MCF 10A (cell line): ENCODE measurements at regions not wholly inside any gene's neighbourhood (a gene's known extent, or its start where the extent isn't known, plus 50 kb on each side); places are given as distances from the start of the nearest gene placed in this dataset.
"Not testable (repeated sequence)": the region's sequence is repeated elsewhere in the genome, so short reads cannot be mapped to it uniquely, and the experiment has no call there.

Experiments
- BruUV-seq: library from RNA; stranded (reverse); fragments of 400-500 nt; replicated peaks from 2 replicates; lab custom pipeline; 2021; lab: Mats Ljungman, UMichigan
- CTCF ChIA-PET: fragments of 300-600 bp; sonication (Branson Sonifier 250); formaldehyde crosslinking; extraction: SDS; loops from one replicate; lab custom pipeline; 2021; ENCODE audit warnings: antibody characterized with exemption, inconsistent platforms; lab: Yijun Ruan, JAX
- POLR2A ChIA-PET: fragments of 300-600, 350-650 bp; sonication (Branson Sonifier 250); formaldehyde crosslinking; extraction: SDS; loops from one replicate; lab custom pipeline; 2020; ENCODE audit warnings: antibody characterized with exemption, inconsistent platforms; lab: Yijun Ruan, JAX
- DNase-seq: peaks from one replicate; pipeline ENCODE4 v3.0.0-alpha.2; 2018; ENCODE audit not compliant: unreplicated experiment
- H3K27ac Mint-ChIP-seq: one replicate; pipeline ENCODE4 v1.8.0; 2022; ENCODE audit warnings: mild to moderate bottlenecking, low read depth, mixed read lengths; ENCODE audit not compliant: unreplicated experiment
- H3K27me3 Mint-ChIP-seq: one replicate; pipeline ENCODE4 v1.8.0; 2022; ENCODE audit warnings: mixed read lengths; ENCODE audit not compliant: insufficient read depth, unreplicated experiment
- H3K36me3 Mint-ChIP-seq: one replicate; pipeline ENCODE4 v1.8.0; 2022; ENCODE audit warnings: mild to moderate bottlenecking, moderate library complexity, mixed read lengths; ENCODE audit not compliant: insufficient read depth, unreplicated experiment
- H3K4me1 Mint-ChIP-seq: one replicate; pipeline ENCODE4 v1.8.0; 2022; ENCODE audit warnings: mixed read lengths; ENCODE audit not compliant: insufficient read depth, unreplicated experiment
- H3K4me3 Mint-ChIP-seq: one replicate; pipeline ENCODE4 v1.8.0; 2022; ENCODE audit warnings: mild to moderate bottlenecking, moderate library complexity, mixed read lengths; ENCODE audit not compliant: unreplicated experiment
- H3K9me3 Mint-ChIP-seq: one replicate; pipeline ENCODE4 v1.8.0; 2022; ENCODE audit warnings: mixed read lengths; ENCODE audit not compliant: unreplicated experiment
- intact Hi-C: fragments of 100-400 bp; cut with micrococcal nuclease; formaldehyde crosslinking; loops from 2 replicates; pipeline ENCODE4 v1.14.1; 2022
- TF ChIP-seq, protein P1 (sequence below): fragments of 200-600 bp; IDR thresholded peaks from one replicate; pipeline ENCODE4 v1.8.0; 2022; ENCODE audit warnings: antibody characterized with exemption, mild to moderate bottlenecking; ENCODE audit not compliant: unreplicated experiment

GRCh38 chr3:75258825-75259683 lies 405.1 kb upstream of the FRG2C start:
- intact Hi-C loops = loop anchor here (5.0 kb wide), 2 partner anchors 173 to 293 kb away; no protein-coding TSS in a partner anchor
- H3K9me3 Mint-ChIP-seq, H3K4me1 Mint-ChIP-seq, H3K27me3 Mint-ChIP-seq, H3K27ac Mint-ChIP-seq, POLR2A ChIA-PET, H3K36me3 Mint-ChIP-seq, BruUV-seq, H3K4me3 Mint-ChIP-seq: not testable (repeated sequence)
- CTCF ChIA-PET = interaction anchor here (0.7 to 1.6 kb wide), 7 partner anchors 8 to 406 kb away, joined by 3 to 22 read pairs (median 4); partner anchors contain the start of gene FRG2C
- DNase-seq = peak; percentile 11
- TF ChIP-seq, protein P1, sequence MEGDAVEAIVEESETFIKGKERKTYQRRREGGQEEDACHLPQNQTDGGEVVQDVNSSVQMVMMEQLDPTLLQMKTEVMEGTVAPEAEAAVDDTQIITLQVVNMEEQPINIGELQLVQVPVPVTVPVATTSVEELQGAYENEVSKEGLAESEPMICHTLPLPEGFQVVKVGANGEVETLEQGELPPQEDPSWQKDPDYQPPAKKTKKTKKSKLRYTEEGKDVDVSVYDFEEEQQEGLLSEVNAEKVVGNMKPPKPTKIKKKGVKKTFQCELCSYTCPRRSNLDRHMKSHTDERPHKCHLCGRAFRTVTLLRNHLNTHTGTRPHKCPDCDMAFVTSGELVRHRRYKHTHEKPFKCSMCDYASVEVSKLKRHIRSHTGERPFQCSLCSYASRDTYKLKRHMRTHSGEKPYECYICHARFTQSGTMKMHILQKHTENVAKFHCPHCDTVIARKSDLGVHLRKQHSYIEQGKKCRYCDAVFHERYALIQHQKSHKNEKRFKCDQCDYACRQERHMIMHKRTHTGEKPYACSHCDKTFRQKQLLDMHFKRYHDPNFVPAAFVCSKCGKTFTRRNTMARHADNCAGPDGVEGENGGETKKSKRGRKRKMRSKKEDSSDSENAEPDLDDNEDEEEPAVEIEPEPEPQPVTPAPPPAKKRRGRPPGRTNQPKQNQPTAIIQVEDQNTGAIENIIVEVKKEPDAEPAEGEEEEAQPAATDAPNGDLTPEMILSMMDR = peak; percentile 41

DNA sequence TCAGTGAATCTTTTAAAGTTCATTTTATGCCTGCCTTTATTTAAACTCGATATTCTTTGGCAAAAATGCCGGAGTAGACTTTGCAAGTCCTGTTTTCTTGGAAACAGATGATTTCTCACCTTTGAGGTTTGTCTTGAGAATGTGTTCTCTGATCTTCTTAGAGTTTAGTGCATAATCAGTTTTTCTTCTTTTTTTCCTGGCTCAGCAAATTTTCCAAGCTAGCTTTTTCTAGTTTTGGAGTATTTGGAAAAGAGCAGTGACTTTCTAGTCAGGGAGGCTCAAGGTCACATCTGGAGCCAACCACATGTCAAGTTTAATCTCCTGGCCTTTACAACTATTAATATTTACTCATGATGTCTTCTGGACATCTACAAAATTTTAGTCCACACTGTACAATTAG lies 403.2 kb upstream of the FRG2C start:
- CTCF ChIA-PET = interaction anchor here (2.7 kb wide), 1 partner anchor 169 kb away, joined by 18 read pairs; no protein-coding TSS in a partner anchor
- BruUV-seq, H3K4me1 Mint-ChIP-seq, POLR2A ChIA-PET, H3K27ac Mint-ChIP-seq, H3K27me3 Mint-ChIP-seq, DNase-seq, H3K36me3 Mint-ChIP-seq, intact Hi-C loops, H3K9me3 Mint-ChIP-seq, H3K4me3 Mint-ChIP-seq: not testable (repeated sequence)

DNA sequence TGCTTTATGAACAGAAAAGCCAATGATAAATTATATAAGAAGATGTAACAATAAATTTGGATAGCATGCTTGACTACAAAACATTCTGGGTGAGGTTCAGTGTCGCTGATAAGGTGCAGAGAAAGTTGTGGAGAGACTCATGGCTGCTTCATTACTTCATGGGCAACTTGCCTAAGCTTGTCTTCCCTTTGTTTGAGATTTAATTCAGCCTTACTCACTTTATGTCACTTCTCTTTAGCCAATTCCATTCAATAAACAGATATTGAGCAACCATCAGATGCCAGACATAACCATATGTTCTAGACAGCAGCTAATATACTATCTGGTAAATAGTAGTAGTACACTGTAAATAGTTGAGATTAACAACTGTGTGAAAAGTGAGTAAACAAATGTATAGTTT lies 401.5 kb upstream of the FRG2C start:
- Mint-ChIP-seq H3K27me3 (no peaks in the 10 kb centered on the region), H3K27ac (no peak overlapping the region), H3K4me1 (no peaks in the 10 kb centered on the region), H3K4me3 (no peak overlapping the region), H3K36me3 (no peaks in the 10 kb centered on the region), H3K9me3 (no peaks in the 10 kb centered on the region)
- DNase-seq = no peak
- ChIA-PET POLR2A (no interaction called here), CTCF (interaction anchor here (0.6 to 2.7 kb wide), 2 partner anchors 10 to 167 kb away, joined by 3 to 18 read pairs; no protein-coding TSS in a partner anchor)
- BruUV-seq = no TSS peak
- TF ChIP-seq, protein P1 = no peak
- intact Hi-C loops = no loop called here

- ChIA-PET POLR2A (no interaction called here), CTCF (interaction anchor here (0.7 kb wide), 1 partner anchor 1415 kb away, joined by 5 read pairs; no protein-coding TSS in a partner anchor)
- H3K4me1 Mint-ChIP-seq = no peaks in the 10 kb centered on the region
- no peaks in the 10 kb centered on the region for H3K9me3 Mint-ChIP-seq
- no peaks in the 10 kb centered on the region for H3K27me3 Mint-ChIP-seq
- H3K27ac Mint-ChIP-seq = no peak overlapping the region
- no peak for DNase-seq
- intact Hi-C loops = no loop called here
- BruUV-seq = no TSS peak
- TF ChIP-seq, protein P1 = no peak
- no peaks in the 10 kb centered on the region for H3K36me3 Mint-ChIP-seq
- H3K4me3 Mint-ChIP-seq = no peak overlapping the region
These were observed 398.2 kb upstream of the FRG2C start for GRCh38 chr3:75265897-75266296.

- H3K4me3 Mint-ChIP-seq, H3K27me3 Mint-ChIP-seq, H3K36me3 Mint-ChIP-seq, DNase-seq, H3K9me3 Mint-ChIP-seq, POLR2A ChIA-PET, BruUV-seq, intact Hi-C loops, H3K4me1 Mint-ChIP-seq, H3K27ac Mint-ChIP-seq: not testable (repeated sequence)
- CTCF ChIA-PET = interaction anchor here (2.0 kb wide), 1 partner anchor 10 kb away, joined by 8 read pairs; no protein-coding TSS in a partner anchor
These were observed 395.6 kb upstream of the FRG2C start for GRCh38 chr3:75268576-75268975.

DNA sequence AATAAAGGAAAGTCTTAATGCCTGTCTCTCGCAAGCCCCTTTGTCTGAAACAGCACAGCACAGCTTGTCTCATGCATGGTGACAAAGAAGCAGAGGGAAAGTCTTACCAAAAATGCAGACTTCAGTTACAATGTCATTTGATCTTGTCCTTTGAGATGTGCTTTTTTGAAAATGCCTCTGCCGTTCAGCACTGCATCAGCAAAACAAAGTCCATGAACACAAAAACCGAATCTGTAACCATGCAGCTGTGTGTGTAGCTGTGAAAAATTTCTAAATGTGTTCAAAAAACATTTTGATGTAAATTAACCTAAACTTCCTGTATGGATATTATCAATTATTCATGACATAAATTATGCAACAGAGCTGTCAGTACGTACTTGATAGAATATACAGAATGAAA lies 391.9 kb upstream of the FRG2C start:
- H3K27me3 Mint-ChIP-seq, H3K4me3 Mint-ChIP-seq, H3K27ac Mint-ChIP-seq, H3K9me3 Mint-ChIP-seq, H3K36me3 Mint-ChIP-seq, H3K4me1 Mint-ChIP-seq, BruUV-seq, DNase-seq, intact Hi-C loops: not testable (repeated sequence)
- ChIA-PET POLR2A (interaction anchor here (0.7 kb wide), 1 partner anchor 297 kb away, joined by 3 read pairs; no protein-coding TSS in a partner anchor), CTCF (interaction anchor here (0.6 to 1.3 kb wide), 3 partner anchors 9 to 370 kb away, joined by 3 read pairs; no protein-coding TSS in a partner anchor)
